ENCODE measurements at regions not wholly inside any gene's neighbourhood (a gene's known extent, or its start where the extent isn't known, plus 50 kb on each side); places are given as distances from the start of the nearest gene placed in this dataset.

- Mint-ChIP-seq H3K4me1 (ENCODE audit: low read depth) (no peaks in the 10 kb centered on the region), H3K4me3 (no peak overlapping the region), H3K9me3 (ENCODE audit: insufficient read depth) (no peaks in the 10 kb centered on the region), H3K27ac (no peak overlapping the region), H3K36me3 (ENCODE audit: low read depth) (no peaks in the 10 kb centered on the region), H3K27me3 (ENCODE audit: low read depth) (no peaks in the 10 kb centered on the region)
- ChIA-PET CTCF (no interaction called here), POLR2A (no interaction called here)
- ATAC-seq (no peak), DNase-seq (no peak)
These were observed 55.0 kb upstream of the PHACTR1 start for GRCh38 chr6:12661432-12662089.
